OCI-LY7 (cell line): ENCODE measurements at regions not wholly inside any gene's neighbourhood (a gene's known extent, or its start where the extent isn't known, plus 50 kb on each side); places are given as distances from the start of the nearest gene placed in this dataset.

Experiments used
- EZH2phosphoT487 ChIP-seq: fragments of 200-600 bp; sonication (generic); IDR thresholded peaks from 2 replicates; pipeline ENCODE4 v1.6.1; 2018; ENCODE audit warnings: low read depth, borderline replicate concordance, mild to moderate bottlenecking, mixed run types, antibody characterized with exemption, low read length, moderate library complexity, mixed read lengths
- TF ChIP-seq, protein P1 (sequence below): fragments of 200-600 bp; sonication (generic); conservative IDR thresholded peaks from 2 replicates; pipeline ENCODE4 v1.5.1; 2014; ENCODE audit warnings: mild to moderate bottlenecking, antibody characterized with exemption, low read length, moderate library complexity, mixed read lengths

GRCh38 chr2:23008440-23008839 lies 376.5 kb upstream of the KLHL29 start:
- TF ChIP-seq, protein P1, sequence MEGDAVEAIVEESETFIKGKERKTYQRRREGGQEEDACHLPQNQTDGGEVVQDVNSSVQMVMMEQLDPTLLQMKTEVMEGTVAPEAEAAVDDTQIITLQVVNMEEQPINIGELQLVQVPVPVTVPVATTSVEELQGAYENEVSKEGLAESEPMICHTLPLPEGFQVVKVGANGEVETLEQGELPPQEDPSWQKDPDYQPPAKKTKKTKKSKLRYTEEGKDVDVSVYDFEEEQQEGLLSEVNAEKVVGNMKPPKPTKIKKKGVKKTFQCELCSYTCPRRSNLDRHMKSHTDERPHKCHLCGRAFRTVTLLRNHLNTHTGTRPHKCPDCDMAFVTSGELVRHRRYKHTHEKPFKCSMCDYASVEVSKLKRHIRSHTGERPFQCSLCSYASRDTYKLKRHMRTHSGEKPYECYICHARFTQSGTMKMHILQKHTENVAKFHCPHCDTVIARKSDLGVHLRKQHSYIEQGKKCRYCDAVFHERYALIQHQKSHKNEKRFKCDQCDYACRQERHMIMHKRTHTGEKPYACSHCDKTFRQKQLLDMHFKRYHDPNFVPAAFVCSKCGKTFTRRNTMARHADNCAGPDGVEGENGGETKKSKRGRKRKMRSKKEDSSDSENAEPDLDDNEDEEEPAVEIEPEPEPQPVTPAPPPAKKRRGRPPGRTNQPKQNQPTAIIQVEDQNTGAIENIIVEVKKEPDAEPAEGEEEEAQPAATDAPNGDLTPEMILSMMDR, result no peak
- no peak for TF ChIP-seq EZH2phosphoT487
